SK-N-SH (cell line): ENCODE measurements at regions not wholly inside any gene's neighbourhood (a gene's known extent, or its start where the extent isn't known, plus 50 kb on each side); places are given as distances from the start of the nearest gene placed in this dataset.
A peak's percentile ranks its signal among the peaks of the same experiment; 100 is the strongest.

Experiments used
- CTCF ChIA-PET: fragments of 300-600, 350-600 bp; formaldehyde crosslinking; extraction: SDS; loops from one replicate; lab custom pipeline; 2021; lab: Yijun Ruan, JAX
- POLR2A ChIA-PET: fragments of 350-600 bp; sonication (Branson Sonifier 250); formaldehyde crosslinking; extraction: SDS; loops from one replicate; lab custom pipeline; 2020; ENCODE audit warnings: antibody characterized with exemption, inconsistent platforms; lab: Yijun Ruan, JAX
- DNase-seq: peaks from one replicate; pipeline ENCODE4 v3.0.0; 2012
- H2AFZ ChIP-seq: fragments of 200-600 bp; sonication (generic); 2 replicates; pipeline ENCODE4 v1.8.1; 2016; ENCODE audit warnings: antibody characterized with exemption, mild to moderate bottlenecking, low read depth
- H3F3A ChIP-seq: fragments of 200-600 bp; sonication (generic); replicated peaks from 2 replicates; pipeline ENCODE3; 2016; ENCODE audit warnings: antibody characterized with exemption, mild to moderate bottlenecking; ENCODE audit not compliant: insufficient read depth
- H3K27ac ChIP-seq, 2 experiments: fragments of 200-500 bp in 1 of 2; fragments of 200-600 bp in 1 of 2; sonication (Bioruptor generic) in 1 of 2; sonication (generic), shearing (Covaris generic) in 1 of 2; 2 replicates each; pipeline versions ENCODE4 v1.5.1 to v1.6.1; 2014 to 2016; ENCODE audit warnings: low read depth in 2 of 2, inconsistent platforms in 1 of 2, low read length in 1 of 2, mild to moderate bottlenecking in 1 of 2, mixed read lengths in 1 of 2
- H3K27me3 ChIP-seq: fragments of 200-600 bp; sonication (generic), shearing (Covaris generic); 2 replicates; pipeline ENCODE4 v1.6.1; 2016; ENCODE audit warnings: mixed run types; ENCODE audit not compliant: insufficient read depth
- H3K36me3 ChIP-seq, 2 experiments: fragments of 200-500 bp in 1 of 2; fragments of 200-600 bp in 1 of 2; sonication (Bioruptor generic) in 1 of 2; sonication (generic) in 1 of 2; replicated peaks in 1 of 2; 2 replicates each; pipeline versions ENCODE3 to v1.5.1; 2014 to 2016; ENCODE audit warnings: low read length in 1 of 2, mild to moderate bottlenecking in 1 of 2; ENCODE audit not compliant: insufficient read depth in 2 of 2, control insufficient read depth in 1 of 2
- H3K4me1 ChIP-seq, 2 experiments: fragments of 200-500 bp in 1 of 2; fragments of 200-600 bp in 1 of 2; sonication (Bioruptor generic) in 1 of 2; sonication (generic), shearing (Covaris generic) in 1 of 2; 2 replicates each; pipeline versions ENCODE4 v1.5.1 to v1.6.1; 2014 to 2016; ENCODE audit warnings: low read depth in 1 of 2, low read length in 1 of 2, mixed run types in 1 of 2; ENCODE audit not compliant: insufficient read depth in 2 of 2, control insufficient read depth in 1 of 2
- H3K4me2 ChIP-seq: fragments of 200-600 bp; sonication (generic), shearing (Covaris generic); 2 replicates; pipeline ENCODE4 v1.6.1; 2017; ENCODE audit warnings: mixed run types
- H3K4me3 ChIP-seq, 2 experiments: fragments of 200-500 bp in 1 of 2; fragments of 200-600 bp in 1 of 2; sonication (Bioruptor generic) in 1 of 2; sonication (generic), shearing (Covaris generic) in 1 of 2; 2 replicates each; pipeline versions ENCODE4 v1.5.1 to v1.8.1; 2014 to 2016; ENCODE audit warnings: low read depth in 2 of 2, inconsistent platforms in 1 of 2, low read length in 1 of 2, mild to moderate bottlenecking in 1 of 2, mixed read lengths in 1 of 2, moderate library complexity in 1 of 2
- H3K79me2 ChIP-seq: fragments of 200-600 bp; sonication (generic); 2 replicates; pipeline ENCODE4 v1.8.1; 2017; ENCODE audit warnings: mild to moderate bottlenecking; ENCODE audit not compliant: insufficient read depth
- H3K9ac ChIP-seq: fragments of 200-600 bp; sonication (generic); 2 replicates; pipeline ENCODE4 v1.6.1; 2017; ENCODE audit warnings: mixed run types
- H3K9me2 ChIP-seq: fragments of 200-600 bp; sonication (generic); 2 replicates; pipeline ENCODE4 v1.6.1; 2017; ENCODE audit warnings: mixed run types
- H3K9me3 ChIP-seq: fragments of 200-600 bp; sonication (generic); 2 replicates; pipeline ENCODE4 v1.6.1; 2017; ENCODE audit warnings: mixed run types, mild to moderate bottlenecking, moderate library complexity
- H4K20me1 ChIP-seq: fragments of 200-600 bp; sonication (generic); 2 replicates; pipeline ENCODE4 v1.6.1; 2017; ENCODE audit warnings: mild to moderate bottlenecking, mixed run types; ENCODE audit not compliant: insufficient read depth
- CHD2 ChIP-seq: fragments of 150-350 bp; IDR thresholded peaks from 2 replicates; pipeline ENCODE4 v1.6.1; 2018; ENCODE audit warnings: low read length; ENCODE audit not compliant: partially characterized antibody
- ELF1 ChIP-seq: IDR thresholded peaks from 2 replicates; pipeline ENCODE4 v1.4.0; 2012
- FOSL2 ChIP-seq: IDR thresholded peaks from 2 replicates; pipeline ENCODE4 v1.4.0; 2012; ENCODE audit warnings: low read depth, mild to moderate bottlenecking, moderate library complexity, borderline replicate concordance
- FOXJ3 ChIP-seq: sonication (generic); formaldehyde crosslinking; IDR thresholded peaks from 2 replicates; pipeline ENCODE4 v1.5.1; 2020; ENCODE audit warnings: mild to moderate bottlenecking, missing genetic modification reagents
- FOXM1 ChIP-seq: IDR thresholded peaks from 2 replicates; pipeline ENCODE4 v1.4.0; 2012; ENCODE audit warnings: low read depth, mild to moderate bottlenecking
- GABPA ChIP-seq: IDR thresholded peaks from 2 replicates; pipeline ENCODE4 v1.4.0; 2012; ENCODE audit warnings: low read depth, mild to moderate bottlenecking
- JUND ChIP-seq: IDR thresholded peaks from 2 replicates; pipeline ENCODE4 v1.4.0; 2012
- MAX ChIP-seq: IDR thresholded peaks from 2 replicates; pipeline ENCODE4 v1.4.0; 2012; ENCODE audit warnings: low read depth
- MEF2A ChIP-seq: IDR thresholded peaks from 2 replicates; pipeline ENCODE4 v1.4.0; 2012; ENCODE audit warnings: low read depth, borderline replicate concordance
- MXI1 ChIP-seq: IDR thresholded peaks from 2 replicates; pipeline ENCODE4 v1.6.1; 2012; ENCODE audit warnings: mild to moderate bottlenecking, low read depth, low read length, improper control_type of control experiment
- NFIC ChIP-seq: IDR thresholded peaks from 2 replicates; pipeline ENCODE4 v1.4.0; 2012; ENCODE audit warnings: borderline replicate concordance
- POLR2AphosphoS5 ChIP-seq: IDR thresholded peaks from 2 replicates; pipeline ENCODE4 v1.6.1; 2012; ENCODE audit warnings: low read depth, low read length
- RAD21 ChIP-seq: IDR thresholded peaks from 2 replicates; pipeline ENCODE4 v1.6.1; 2012; ENCODE audit warnings: mild to moderate bottlenecking, low read length
- RCOR1 ChIP-seq: fragments of 150-350 bp; IDR thresholded peaks from 2 replicates; pipeline ENCODE4 v1.6.1; 2017; ENCODE audit warnings: antibody characterized with exemption, low read length
- REST ChIP-seq: IDR thresholded peaks from 2 replicates; pipeline ENCODE4 v1.6.1; 2012; ENCODE audit warnings: mild to moderate bottlenecking, low read depth, low read length, moderate library complexity
- RXRA ChIP-seq: IDR thresholded peaks from 2 replicates; pipeline ENCODE4 v1.4.0; 2012; ENCODE audit warnings: low read depth, mild to moderate bottlenecking, borderline replicate concordance
- SIN3A ChIP-seq: IDR thresholded peaks from 2 replicates; pipeline ENCODE4 v1.6.1; 2012; ENCODE audit warnings: low read depth, mild to moderate bottlenecking, low read length, moderate library complexity, borderline replicate concordance
- SMC3 ChIP-seq: IDR thresholded peaks from 2 replicates; pipeline ENCODE4 v1.6.1; 2012; ENCODE audit warnings: low read depth, low read length, improper control_type of control experiment
- TEAD4 ChIP-seq: IDR thresholded peaks from 2 replicates; pipeline ENCODE4 v1.4.0; 2012; ENCODE audit warnings: mild to moderate bottlenecking, borderline replicate concordance; ENCODE audit not compliant: insufficient read depth
- USF1 ChIP-seq: IDR thresholded peaks from 2 replicates; pipeline ENCODE4 v1.4.0; 2012; ENCODE audit warnings: low read depth, borderline replicate concordance
- ZBTB33 ChIP-seq: IDR thresholded peaks from 2 replicates; pipeline ENCODE4 v1.4.0; 2012; ENCODE audit warnings: low read depth, borderline replicate concordance
- WGBS: methylation state at CpG from one replicate; pipeline ENCODE4 v1.1.6; 2017; ENCODE audit warnings: low lambda C conversion rate; 5-methylcytosine and 5-hydroxymethylcytosine counted together

- H3F3A ChIP-seq = no peaks in the 10 kb centered on the region
- POLR2A ChIA-PET = no interaction called here
- H3K9me2 ChIP-seq = no peaks in the 10 kb centered on the region
- TF ChIP-seq FOXJ3 = peak; percentile 8; the same call in 1 of the 2 replicates
- no peak for TF ChIP-seq SMC3
- TF ChIP-seq, all 33 proteins: peak for 1
- Histone ChIP-seq H4K20me1 (no peaks in the 10 kb centered on the region), H3K4me1 (peaks cover 0 to 19% of the 10 kb centered on the region in 2 experiments; a peak in 1 of 4 replicates), H3K36me3 (no peaks in the 10 kb centered on the region), H3K27ac (peak overlapping the region in 1 of 2 experiments; percentile 6; a peak in 1 of 4 replicates), H3K9me3 (no peaks in the 10 kb centered on the region), H3K27me3 (no peaks in the 10 kb centered on the region; the same call in none of the 2 replicates), H3K79me2 (no peaks in the 10 kb centered on the region), H3K9ac (no peak overlapping the region), H3K4me2 (no peak overlapping the region), H3K4me3 (no peak overlapping the region), H2AFZ (no peak overlapping the region)
- CTCF ChIA-PET = interaction anchor here (0.6 to 1.3 kb wide), 4 partner anchors 87 to 372 kb away, joined by 3 to 4 read pairs (median 3); no protein-coding TSS in a partner anchor
- no peak for DNase-seq
Measured at GRCh38 chr11:19442554-19442910, 201.8 kb upstream of the E2F8 start.

- no peaks in the 10 kb centered on the region for H3F3A ChIP-seq
- H3K4me2 ChIP-seq = 0 out of 2 replicates have a peak overlapping the region, but pooled peaks have one; percentile 33
- no peaks in the 10 kb centered on the region; the same call in none of the 2 replicates for H3K27me3 ChIP-seq
- CTCF ChIA-PET = interaction anchor here (1.0 to 1.3 kb wide), 2 partner anchors 108 to 371 kb away, joined by 3 to 4 read pairs; no protein-coding TSS in a partner anchor
- H3K36me3 ChIP-seq = no peaks in the 10 kb centered on the region
- POLR2A ChIA-PET = interaction anchor here (1.1 kb wide), 1 partner anchor 9 kb away, joined by 5 read pairs; no protein-coding TSS in a partner anchor
- no peak overlapping the region for H3K4me3 ChIP-seq
- peak overlapping the region in 1 of 2 experiments; percentile 50; a peak in 2 of 4 replicates for H3K27ac ChIP-seq
- WGBS = 32% methylated on average over 11 of the region's 11 CpGs
- H3K4me1 ChIP-seq = peaks cover 0 to 19% of the 10 kb centered on the region in 2 experiments; a peak in 1 of 4 replicates
- H2AFZ ChIP-seq = no peak overlapping the region
- no peaks in the 10 kb centered on the region for H3K79me2 ChIP-seq
- H4K20me1 ChIP-seq = no peaks in the 10 kb centered on the region
- peak; percentile 64 for DNase-seq
- no peak overlapping the region for H3K9ac ChIP-seq
- no peaks in the 10 kb centered on the region for H3K9me2 ChIP-seq
- no peaks in the 10 kb centered on the region for H3K9me3 ChIP-seq
- TF ChIP-seq USF1 (no peak), FOXJ3 (peak; percentile 86), ELF1 (no peak), MEF2A (no peak), MAX (no peak), FOXM1 (no peak), RXRA (no peak), SIN3A (no peak), MXI1 (no peak), SMC3 (no peak), RAD21 (no peak), POLR2AphosphoS5 (no peak), RCOR1 (peak; percentile 50; the same call in 1 of the 2 replicates), GABPA (no peak), REST (no peak), JUND (peak; percentile 78), FOSL2 (peak; percentile 87), ZBTB33 (no peak), NFIC (0 out of 2 replicates have a peak, but pooled peaks have one; percentile 29), CHD2 (peak; percentile 34), TEAD4 (no peak)
Measured at GRCh38 chr11:19441752-19442553, 201.2 kb upstream of the E2F8 start.
